Glutamatergic neuron (in vitro differentiated cells): ENCODE measurements at regions not wholly inside any gene's neighbourhood (a gene's known extent, or its start where the extent isn't known, plus 50 kb on each side); places are given as distances from the start of the nearest gene placed in this dataset.

ENCODE experiments used
- DNase-seq: peaks from one replicate; pipeline ENCODE4 v3.0.0; 2022
- H3K27ac Mint-ChIP-seq: one replicate; pipeline ENCODE4 v1.8.0; 2020; ENCODE audit warnings: mild to moderate bottlenecking, mixed read lengths, inconsistent platforms; ENCODE audit not compliant: unreplicated experiment
- H3K27me3 Mint-ChIP-seq: one replicate; pipeline ENCODE4 v1.8.0; 2020; ENCODE audit warnings: mild to moderate bottlenecking, moderate library complexity, mixed read lengths, inconsistent platforms; ENCODE audit not compliant: unreplicated experiment
- H3K36me3 Mint-ChIP-seq: one replicate; pipeline ENCODE4 v1.8.0; 2020; ENCODE audit warnings: mild to moderate bottlenecking, mixed read lengths, inconsistent platforms; ENCODE audit not compliant: unreplicated experiment
- H3K4me1 Mint-ChIP-seq: one replicate; pipeline ENCODE4 v1.8.0; 2020; ENCODE audit warnings: mild to moderate bottlenecking, low read depth, mixed read lengths, inconsistent platforms; ENCODE audit not compliant: unreplicated experiment
- H3K4me3 Mint-ChIP-seq: one replicate; pipeline ENCODE4 v1.8.0; 2020; ENCODE audit warnings: mild to moderate bottlenecking, mixed read lengths, inconsistent platforms; ENCODE audit not compliant: unreplicated experiment
- H3K9me3 Mint-ChIP-seq: one replicate; pipeline ENCODE4 v1.8.0; 2020; ENCODE audit warnings: mild to moderate bottlenecking, moderate library complexity, mixed read lengths, inconsistent platforms; ENCODE audit not compliant: unreplicated experiment
- TF ChIP-seq, protein P1 (sequence below): fragments of 200-600 bp; sonication (generic); IDR thresholded peaks from one replicate; pipeline ENCODE4 v1.5.0; 2021; ENCODE audit not compliant: partially characterized antibody, unreplicated experiment

- no peak for DNase-seq
- TF ChIP-seq, protein P1, sequence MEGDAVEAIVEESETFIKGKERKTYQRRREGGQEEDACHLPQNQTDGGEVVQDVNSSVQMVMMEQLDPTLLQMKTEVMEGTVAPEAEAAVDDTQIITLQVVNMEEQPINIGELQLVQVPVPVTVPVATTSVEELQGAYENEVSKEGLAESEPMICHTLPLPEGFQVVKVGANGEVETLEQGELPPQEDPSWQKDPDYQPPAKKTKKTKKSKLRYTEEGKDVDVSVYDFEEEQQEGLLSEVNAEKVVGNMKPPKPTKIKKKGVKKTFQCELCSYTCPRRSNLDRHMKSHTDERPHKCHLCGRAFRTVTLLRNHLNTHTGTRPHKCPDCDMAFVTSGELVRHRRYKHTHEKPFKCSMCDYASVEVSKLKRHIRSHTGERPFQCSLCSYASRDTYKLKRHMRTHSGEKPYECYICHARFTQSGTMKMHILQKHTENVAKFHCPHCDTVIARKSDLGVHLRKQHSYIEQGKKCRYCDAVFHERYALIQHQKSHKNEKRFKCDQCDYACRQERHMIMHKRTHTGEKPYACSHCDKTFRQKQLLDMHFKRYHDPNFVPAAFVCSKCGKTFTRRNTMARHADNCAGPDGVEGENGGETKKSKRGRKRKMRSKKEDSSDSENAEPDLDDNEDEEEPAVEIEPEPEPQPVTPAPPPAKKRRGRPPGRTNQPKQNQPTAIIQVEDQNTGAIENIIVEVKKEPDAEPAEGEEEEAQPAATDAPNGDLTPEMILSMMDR: no peak
- Mint-ChIP-seq H3K4me1 (peaks cover 12% of the 10 kb centered on the region), H3K27ac (no peak overlapping the region), H3K36me3 (no peaks in the 10 kb centered on the region), H3K27me3 (no peaks in the 10 kb centered on the region), H3K4me3 (no peak overlapping the region), H3K9me3 (no peaks in the 10 kb centered on the region)
Measured at GRCh38 chr6:54058236-54058635, 53.0 kb upstream of the MLIP start.

DNA sequence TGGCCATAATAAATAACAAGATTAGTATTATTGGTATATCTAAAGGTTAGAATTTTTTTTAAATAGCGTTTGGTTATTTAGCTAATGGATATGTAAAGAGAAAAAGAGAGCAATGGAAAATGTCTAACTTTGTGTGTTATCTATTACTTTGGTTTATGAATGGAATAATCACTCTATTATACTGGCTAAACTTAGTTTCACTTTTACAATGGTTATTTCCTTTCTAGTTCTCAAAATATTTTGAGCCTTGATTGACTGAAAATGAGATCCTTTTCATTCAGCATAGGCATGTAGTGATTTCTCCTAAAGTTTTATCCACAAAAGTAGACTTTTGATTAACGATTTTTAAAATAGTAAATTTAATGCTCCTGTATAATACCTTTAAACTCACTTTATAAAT lies 51.6 kb upstream of the MLIP start:
- Mint-ChIP-seq H3K9me3 (no peaks in the 10 kb centered on the region), H3K36me3 (no peaks in the 10 kb centered on the region), H3K27me3 (no peaks in the 10 kb centered on the region), H3K4me3 (no peak overlapping the region), H3K4me1 (peaks cover 12% of the 10 kb centered on the region), H3K27ac (no peak overlapping the region)
- no peak for DNase-seq
- TF ChIP-seq, protein P1: no peak

- Mint-ChIP-seq H3K27me3 (no peaks in the 10 kb centered on the region), H3K9me3 (no peaks in the 10 kb centered on the region), H3K4me3 (no peak overlapping the region), H3K4me1 (peaks cover 12% of the 10 kb centered on the region), H3K36me3 (no peaks in the 10 kb centered on the region), H3K27ac (no peak overlapping the region)
- TF ChIP-seq, protein P1: no peak
- DNase-seq: no peak
Measured at GRCh38 chr6:54060286-54060685, 51.0 kb upstream of the MLIP start.
